ENCODE measurements at regions not wholly inside any gene's neighbourhood (a gene's known extent, or its start where the extent isn't known, plus 50 kb on each side); places are given as distances from the start of the nearest gene placed in this dataset.

- intact Hi-C loops (cut with micrococcal nuclease) = no loop called here
- no peak overlapping the region for H3K4me2 ChIP-seq (ENCODE audit: insufficient read depth, low read length)
- no TSS peak for BruUV-seq (replicated peaks)
- no peak overlapping the region for H3K4me3 ChIP-seq (replicated peaks in 1 of 3; ENCODE audit: insufficient read depth in 1 of 3, low read depth in 1 of 3, low read length in 3 of 3)
- no peaks in the 10 kb centered on the region for H4K20me1 ChIP-seq (replicated peaks; ENCODE audit: control insufficient read depth, extremely low read depth, insufficient read depth, low read length)
- H3K9me1 ChIP-seq (replicated peaks; ENCODE audit: control insufficient read depth, extremely low read depth, insufficient read depth, low read length) = no peaks in the 10 kb centered on the region
- no peak overlapping the region for H3K27ac ChIP-seq (ENCODE audit: insufficient read depth, low read depth, low read length)
- dilution Hi-C loops (cut with MboI; ENCODE audit: extremely low pct_ligation_motif_present, low sequenced_read_pairs) = no loop called here
- no peak overlapping the region for H2AFZ ChIP-seq (ENCODE audit: low read depth, low read length)
- TF ChIP-seq, protein P1, sequence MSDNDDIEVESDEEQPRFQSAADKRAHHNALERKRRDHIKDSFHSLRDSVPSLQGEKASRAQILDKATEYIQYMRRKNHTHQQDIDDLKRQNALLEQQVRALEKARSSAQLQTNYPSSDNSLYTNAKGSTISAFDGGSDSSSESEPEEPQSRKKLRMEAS (IDR thresholded peaks at IDR 0.05; ENCODE audit: insufficient read depth, insufficient read length) = no peak
- TF ChIP-seq MYC (IDR thresholded peaks at IDR 0.05; ENCODE audit: low read depth, low read length) = no peak
- TF ChIP-seq JUN (IDR thresholded peaks at IDR 0.05; ENCODE audit: borderline replicate concordance, insufficient read depth, insufficient read length, low read depth) = no peak
- TF ChIP-seq POLR2AphosphoS5 (IDR thresholded peaks at IDR 0.05; ENCODE audit: insufficient read depth, low read depth, low read length) = no peak
- TF ChIP-seq EZH2 (IDR thresholded peaks at IDR 0.05; ENCODE audit: borderline replicate concordance, low read depth, low read length, severe bottlenecking) = no peak
- TF ChIP-seq POLR2A (IDR thresholded peaks at IDR 0.05; ENCODE audit: low read depth, low read length) = no peak
- no peak for TF ChIP-seq FOS (IDR thresholded peaks at IDR 0.05; ENCODE audit: borderline replicate concordance, insufficient read depth, low read length)
- TF ChIP-seq, protein P2, sequence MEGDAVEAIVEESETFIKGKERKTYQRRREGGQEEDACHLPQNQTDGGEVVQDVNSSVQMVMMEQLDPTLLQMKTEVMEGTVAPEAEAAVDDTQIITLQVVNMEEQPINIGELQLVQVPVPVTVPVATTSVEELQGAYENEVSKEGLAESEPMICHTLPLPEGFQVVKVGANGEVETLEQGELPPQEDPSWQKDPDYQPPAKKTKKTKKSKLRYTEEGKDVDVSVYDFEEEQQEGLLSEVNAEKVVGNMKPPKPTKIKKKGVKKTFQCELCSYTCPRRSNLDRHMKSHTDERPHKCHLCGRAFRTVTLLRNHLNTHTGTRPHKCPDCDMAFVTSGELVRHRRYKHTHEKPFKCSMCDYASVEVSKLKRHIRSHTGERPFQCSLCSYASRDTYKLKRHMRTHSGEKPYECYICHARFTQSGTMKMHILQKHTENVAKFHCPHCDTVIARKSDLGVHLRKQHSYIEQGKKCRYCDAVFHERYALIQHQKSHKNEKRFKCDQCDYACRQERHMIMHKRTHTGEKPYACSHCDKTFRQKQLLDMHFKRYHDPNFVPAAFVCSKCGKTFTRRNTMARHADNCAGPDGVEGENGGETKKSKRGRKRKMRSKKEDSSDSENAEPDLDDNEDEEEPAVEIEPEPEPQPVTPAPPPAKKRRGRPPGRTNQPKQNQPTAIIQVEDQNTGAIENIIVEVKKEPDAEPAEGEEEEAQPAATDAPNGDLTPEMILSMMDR (IDR thresholded peaks at IDR 0.05; ENCODE audit: extremely low read depth in 1 of 2, insufficient read depth in 1 of 2, low read depth in 1 of 2, low read length in 2 of 2) = no peak
- TF ChIP-seq GATA2 (IDR thresholded peaks at IDR 0.05; ENCODE audit: insufficient read depth, insufficient read length, low read depth, low read length) = no peak
- H3K9me3 ChIP-seq (replicated peaks; ENCODE audit: control insufficient read depth, insufficient read depth, low read length) = no peaks in the 10 kb centered on the region
- CTCF ChIA-PET = interaction anchor here (1.1 to 1.2 kb wide), 3 partner anchors 9 to 45 kb away, joined by 4 read pairs; no protein-coding TSS in a partner anchor
- no peaks in the 10 kb centered on the region for H3K27me3 ChIP-seq (ENCODE audit: control insufficient read depth in 2 of 2, insufficient read depth in 2 of 2, low read length in 2 of 2)
- no peak for FAIRE-seq
- H3K79me2 ChIP-seq (ENCODE audit: control insufficient read depth, insufficient read depth, low read length) = no peaks in the 10 kb centered on the region
- H3K9ac ChIP-seq (replicated peaks; ENCODE audit: extremely low read depth, insufficient read depth, low read length) = no peak overlapping the region
- POLR2A ChIA-PET = no interaction called here
- DNase-seq (ENCODE audit: low read depth, low spot score) = no peak
- no peaks in the 10 kb centered on the region for H3K36me3 ChIP-seq (ENCODE audit: control insufficient read depth in 2 of 2, extremely low read depth in 1 of 2, insufficient read depth in 2 of 2, low read length in 2 of 2)
- H3K4me1 ChIP-seq (ENCODE audit: control insufficient read depth, extremely low read depth, insufficient read depth, low read length) = no peaks in the 10 kb centered on the region
These were observed 70.9 kb upstream of the COL1A2 start for GRCh38 chr7:94323844-94324243.
